ENCODE measurements at regions not wholly inside any gene's neighbourhood (a gene's known extent, or its start where the extent isn't known, plus 50 kb on each side); places are given as distances from the start of the nearest gene placed in this dataset.

- TF ChIP-seq POLR2A (IDR thresholded peaks at IDR 0.05), result no peak
- no peak for TF ChIP-seq CTCF (IDR thresholded peaks at IDR 0.05)
Observed at GRCh38 chr11:112899235-112900006, 61.8 kb upstream of the NCAM1 start.

Measured in vagina (tissue), 2 donors.